GM12878 (cell line): ENCODE measurements at regions not wholly inside any gene's neighbourhood (a gene's known extent, or its start where the extent isn't known, plus 50 kb on each side); places are given as distances from the start of the nearest gene placed in this dataset.

Experiments used
- ATAC-seq: fragments of 200-7000 bp; cut with Tn5 transposase; 3 replicates; pipeline ENCODE4 v1.9.1; 2020; ENCODE audit warnings: mild to moderate bottlenecking, moderate library complexity
- BruUV-seq: library from RNA; stranded (reverse); fragments of 400-500 nt; replicated peaks from 2 replicates; lab custom pipeline; 2021; lab: Mats Ljungman, UMichigan
- CTCF ChIA-PET: fragments of 300-600 bp; sonication (Branson Sonifier 250); formaldehyde crosslinking; extraction: SDS; loops from one replicate; lab custom pipeline; 2021; ENCODE audit warnings: inconsistent platforms; lab: Yijun Ruan, JAX
- POLR2A ChIA-PET: fragments of 350-600 bp; formaldehyde crosslinking; extraction: SDS; loops from one replicate; lab custom pipeline; 2021; ENCODE audit warnings: inconsistent platforms; lab: Charles Lee
- RAD21 ChIA-PET: fragments of 300-600 bp; sonication (Branson Sonifier 250); formaldehyde crosslinking; loops from one replicate; lab custom pipeline; 2023; ENCODE audit warnings: antibody characterized with exemption; ENCODE audit not compliant: unreplicated experiment; lab: Charles Lee
- SMC1A ChIA-PET: fragments of 300-600 bp; sonication (Branson Sonifier 250); formaldehyde crosslinking; loops from one replicate; lab custom pipeline; 2023; ENCODE audit not compliant: unreplicated experiment, uncharacterized antibody; lab: Charles Lee
- DNase-seq: peaks from one replicate; pipeline ENCODE4 v3.0.0-alpha.2; 2011; ENCODE audit warnings: low read depth, low spot score
- FAIRE-seq: peaks from 3 replicates; lab custom pipeline; 2011; peaks lifted over from hg19 to GRCh38; lab: Jason Lieb, UNC
- H2AFZ ChIP-seq: 2 replicates; pipeline ENCODE4 v1.6.0; 2011; ENCODE audit warnings: low read depth, low read length, control low read depth; ENCODE audit not compliant: control insufficient read depth
- H3K27ac ChIP-seq: 2 replicates; pipeline ENCODE4 v1.5.1; 2011; ENCODE audit warnings: control low read depth; ENCODE audit not compliant: control insufficient read depth, insufficient read depth
- H3K27me3 ChIP-seq, 2 experiments: replicated peaks in 1 of 2; 2 replicates each; pipeline versions ENCODE4 v1.6.0 to v1.6.1; 2011; ENCODE audit warnings: low read length in 1 of 2; ENCODE audit not compliant: control insufficient read depth in 2 of 2, insufficient read depth in 2 of 2
- H3K36me3 ChIP-seq, 2 experiments: 2 replicates each; pipeline ENCODE4 v1.5.1; 2011; ENCODE audit warnings: low read length in 1 of 2; ENCODE audit not compliant: control insufficient read depth in 2 of 2, insufficient read depth in 2 of 2
- H3K4me1 ChIP-seq: 2 replicates; pipeline ENCODE4 v1.6.1; 2011; ENCODE audit warnings: mild to moderate bottlenecking, low read length, moderate library complexity, mixed read lengths; ENCODE audit not compliant: control insufficient read depth, insufficient read depth
- H3K4me2 ChIP-seq: 2 replicates; pipeline ENCODE4 v1.6.0; 2011; ENCODE audit warnings: control low read depth; ENCODE audit not compliant: control insufficient read depth, insufficient read depth
- H3K4me3 ChIP-seq: fragments of 200-600 bp; sonication (generic); 2 replicates; pipeline ENCODE4 v1.5.1; 2016
- H3K79me2 ChIP-seq: 2 replicates; pipeline ENCODE4 v1.6.0; 2011; ENCODE audit warnings: low read length; ENCODE audit not compliant: control insufficient read depth, insufficient read depth
- H3K9ac ChIP-seq: 2 replicates; pipeline ENCODE4 v1.8.0; 2011; ENCODE audit warnings: low read length, control low read depth, mixed read lengths; ENCODE audit not compliant: control insufficient read depth, insufficient read depth
- H3K9me3 ChIP-seq: replicated peaks from 3 replicates; pipeline ENCODE4 v1.5.1; 2011; ENCODE audit warnings: mild to moderate bottlenecking, low read length; ENCODE audit not compliant: control insufficient read depth, insufficient read depth
- H4K20me1 ChIP-seq: 2 replicates; pipeline ENCODE4 v1.6.0; 2011; ENCODE audit not compliant: control insufficient read depth, insufficient read depth
- E2F4 ChIP-seq: IDR thresholded peaks from 2 replicates; pipeline ENCODE4 v1.6.1; 2012; ENCODE audit warnings: low read depth, low read length, improper control_type of control experiment
- E2F8 ChIP-seq: fragments of 450-650 bp; IDR thresholded peaks from 2 replicates; pipeline ENCODE4 v1.6.1; 2018; ENCODE audit warnings: mild to moderate bottlenecking, low read depth, moderate library complexity; ENCODE audit not compliant: partially characterized antibody
- E4F1 ChIP-seq: fragments of 450-650 bp; IDR thresholded peaks from 2 replicates; pipeline ENCODE4 v1.6.1; 2018; ENCODE audit warnings: borderline replicate concordance, mild to moderate bottlenecking; ENCODE audit not compliant: partially characterized antibody
- NR2C2 ChIP-seq: IDR thresholded peaks from 2 replicates; pipeline ENCODE4 v1.6.1; 2011; ENCODE audit warnings: borderline replicate concordance, low read depth; ENCODE audit not compliant: control insufficient read depth, insufficient read length
- SMAD1 ChIP-seq: fragments of 450-650 bp; IDR thresholded peaks from 2 replicates; pipeline ENCODE4 v1.6.1; 2018; ENCODE audit warnings: mild to moderate bottlenecking, low read depth; ENCODE audit not compliant: partially characterized antibody
- SMARCA5 ChIP-seq: fragments of 450-650 bp; IDR thresholded peaks from 2 replicates; pipeline ENCODE4 v1.6.1; 2017; ENCODE audit warnings: mild to moderate bottlenecking
- SPI1 ChIP-seq: IDR thresholded peaks from 2 replicates; pipeline ENCODE4 v1.6.1; 2011; ENCODE audit warnings: low read depth, mild to moderate bottlenecking, low read length, moderate library complexity, borderline replicate concordance; ENCODE audit not compliant: insufficient read depth
- YY1 ChIP-seq: IDR thresholded peaks from 2 replicates; pipeline ENCODE4 v1.6.1; 2011; ENCODE audit warnings: low read depth, mild to moderate bottlenecking, low read length
- in situ Hi-C: fragments of 300-500 bp; cut with MboI; formaldehyde crosslinking; loops from 9 replicates; pipeline ENCODE4 v1.14.3; 2018; ENCODE audit warnings: mixed read lengths
- intact Hi-C: fragments of 100-400 bp; cut with micrococcal nuclease; formaldehyde crosslinking; loops from one replicate; pipeline ENCODE4 v1.14.2; 2022; ENCODE audit not compliant: unreplicated experiment
- TF ChIP-seq, protein P1 (sequence below): IDR thresholded peaks from 2 replicates; pipeline ENCODE4 v1.6.1; 2012; ENCODE audit warnings: low read length, inconsistent platforms

- no peak for TF ChIP-seq E2F4
- TF ChIP-seq NR2C2 = no peak
- TF ChIP-seq, protein P1, sequence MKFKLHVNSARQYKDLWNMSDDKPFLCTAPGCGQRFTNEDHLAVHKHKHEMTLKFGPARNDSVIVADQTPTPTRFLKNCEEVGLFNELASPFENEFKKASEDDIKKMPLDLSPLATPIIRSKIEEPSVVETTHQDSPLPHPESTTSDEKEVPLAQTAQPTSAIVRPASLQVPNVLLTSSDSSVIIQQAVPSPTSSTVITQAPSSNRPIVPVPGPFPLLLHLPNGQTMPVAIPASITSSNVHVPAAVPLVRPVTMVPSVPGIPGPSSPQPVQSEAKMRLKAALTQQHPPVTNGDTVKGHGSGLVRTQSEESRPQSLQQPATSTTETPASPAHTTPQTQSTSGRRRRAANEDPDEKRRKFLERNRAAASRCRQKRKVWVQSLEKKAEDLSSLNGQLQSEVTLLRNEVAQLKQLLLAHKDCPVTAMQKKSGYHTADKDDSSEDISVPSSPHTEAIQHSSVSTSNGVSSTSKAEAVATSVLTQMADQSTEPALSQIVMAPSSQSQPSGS = no peak
- no peak for TF ChIP-seq E2F8
- no peak for TF ChIP-seq SMAD1
- TF ChIP-seq SPI1 = no peak
- no peak for TF ChIP-seq SMARCA5
- no peak for TF ChIP-seq E4F1
- TF ChIP-seq YY1 = no peak
- in situ Hi-C loops (no loop called here), intact Hi-C loops (no loop called here)
- no peaks in the 10 kb centered on the region for H4K20me1 ChIP-seq
- H3K4me2 ChIP-seq = no peak overlapping the region
- POLR2A ChIA-PET = interaction anchor here (0.6 kb wide), 1 partner anchor 102 kb away, joined by 3 read pairs; no protein-coding TSS in a partner anchor
- FAIRE-seq = no peak
- peaks cover 26% of the 10 kb centered on the region for H3K9me3 ChIP-seq
- no peaks in the 10 kb centered on the region for H3K27me3 ChIP-seq
- CTCF ChIA-PET = interaction anchor here (0.5 kb wide), 1 partner anchor 41 kb away, joined by 3 read pairs; no protein-coding TSS in a partner anchor
- peaks cover 47% of the 10 kb centered on the region for H3K79me2 ChIP-seq
- no peaks in the 10 kb centered on the region; a peak in 2 of 4 replicates for H3K36me3 ChIP-seq
- DNase-seq = no peak
- H3K4me3 ChIP-seq = no peak overlapping the region
- BruUV-seq = no TSS peak
- no peak overlapping the region for H2AFZ ChIP-seq
- peaks cover 7% of the 10 kb centered on the region for H3K4me1 ChIP-seq
- RAD21 ChIA-PET = no interaction called here
- no peak for ATAC-seq
- SMC1A ChIA-PET = interaction anchor here (0.7 to 0.9 kb wide), 2 partner anchors 20 to 103 kb away, joined by 3 to 4 read pairs; no protein-coding TSS in a partner anchor
- no peak overlapping the region for H3K27ac ChIP-seq
- H3K9ac ChIP-seq = no peak overlapping the region
Observed at GRCh38 chr14:71424941-71425340, 507.3 kb upstream of the RGS6 start.
